ENCODE measurements at regions not wholly inside any gene's neighbourhood (a gene's known extent, or its start where the extent isn't known, plus 50 kb on each side); places are given as distances from the start of the nearest gene placed in this dataset.
"Not testable (repeated sequence)": the region's sequence is repeated elsewhere in the genome, so short reads cannot be mapped to it uniquely, and the experiment has no call there.

DNA sequence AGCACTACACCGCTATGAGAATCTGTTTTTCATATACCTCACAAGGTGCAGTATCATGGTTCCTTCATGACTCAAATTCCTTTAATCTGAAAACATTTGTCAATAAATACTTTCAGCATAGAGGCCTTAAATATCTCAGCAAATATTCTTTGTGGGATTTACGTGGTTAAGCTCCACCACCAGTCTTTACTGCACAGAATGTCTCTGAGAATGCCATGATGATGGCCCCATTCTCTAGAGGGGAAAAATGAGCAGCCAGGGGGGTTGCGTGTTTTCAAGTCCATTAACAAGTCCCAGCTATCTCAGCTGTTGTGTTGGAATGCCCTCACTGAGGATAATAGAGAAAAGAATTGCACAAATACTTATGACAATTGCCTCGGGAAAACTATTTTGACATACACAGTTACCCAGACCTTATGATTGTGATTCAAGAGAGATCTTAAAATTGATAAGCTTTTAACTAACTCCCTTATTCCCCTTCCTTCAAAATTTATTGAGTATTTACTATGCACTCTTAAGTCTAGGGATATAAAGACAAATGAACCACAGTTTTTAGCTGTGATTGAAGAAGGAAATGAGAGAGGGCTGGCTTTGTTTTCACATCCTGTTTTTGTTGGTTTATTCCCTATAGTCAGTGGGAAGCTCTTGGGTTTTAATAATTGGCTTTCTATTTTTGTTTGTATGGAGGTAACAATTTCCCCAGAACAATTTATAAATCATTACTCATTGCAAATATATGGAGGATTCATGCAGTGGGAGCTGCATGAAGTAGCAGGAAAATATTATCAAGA is 176.5 kb upstream of the VWC2 start:
- no peaks in the 10 kb centered on the region for H3K4me1 Mint-ChIP-seq
- no peak for DNase-seq
- no peaks in the 10 kb centered on the region for H3K36me3 Mint-ChIP-seq (ENCODE audit: low read depth)
- H3K9me3 Mint-ChIP-seq, result peaks cover 6% of the 10 kb centered on the region
- ChIA-PET CTCF (no interaction called here), POLR2A (no interaction called here)
- H3K4me3 Mint-ChIP-seq, result no peak overlapping the region
- H3K27ac Mint-ChIP-seq, result no peak overlapping the region
- no peaks in the 10 kb centered on the region for H3K27me3 Mint-ChIP-seq

DNA sequence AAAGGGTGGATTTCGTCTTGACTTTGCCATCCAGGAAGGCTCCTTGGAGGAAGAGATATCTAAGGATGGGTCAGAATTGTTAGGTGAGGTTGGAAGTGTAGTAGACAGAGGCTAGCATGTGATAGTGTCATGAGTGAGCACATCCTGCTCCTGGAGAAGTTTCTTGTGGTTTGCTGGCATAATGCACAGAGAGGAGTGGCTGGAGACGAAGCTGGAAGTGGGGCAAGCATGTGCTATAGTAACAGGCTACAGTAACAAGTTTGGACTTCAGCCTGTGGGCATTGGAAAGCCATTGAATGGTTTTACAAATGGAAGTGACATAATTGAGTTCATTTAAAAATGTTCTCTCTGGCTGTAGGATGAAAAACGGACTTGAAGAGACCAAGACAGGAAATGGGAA is 175.6 kb upstream of the VWC2 start:
- Mint-ChIP-seq H3K4me3 (no peak overlapping the region), H3K9me3 (peaks cover 6% of the 10 kb centered on the region), H3K27me3 (no peaks in the 10 kb centered on the region), H3K27ac (no peak overlapping the region), H3K36me3 (ENCODE audit: low read depth) (no peaks in the 10 kb centered on the region), H3K4me1 (no peaks in the 10 kb centered on the region)
- CTCF ChIA-PET, result no interaction called here
- DNase-seq, result no peak
- POLR2A ChIA-PET, result no interaction called here

DNA sequence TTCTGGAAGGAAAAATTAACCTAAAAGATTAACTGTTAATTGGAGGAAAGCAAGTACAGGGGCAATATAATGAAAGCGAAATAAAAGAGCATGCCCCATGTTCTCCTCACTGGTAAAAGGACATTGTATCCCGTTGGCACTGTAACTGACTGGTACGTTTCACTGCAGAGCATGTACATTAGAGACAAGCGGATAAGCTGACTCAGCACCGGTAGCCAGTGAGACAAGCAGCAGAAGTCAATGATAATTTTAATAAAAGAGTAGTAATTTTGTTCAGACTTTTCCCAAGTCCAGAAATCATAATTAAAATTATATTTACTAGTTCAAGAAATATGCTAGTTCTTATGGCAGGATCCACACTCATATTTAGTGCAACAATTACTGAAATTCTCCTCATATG is 161.5 kb upstream of the VWC2 start:
- no peak for DNase-seq
- H3K36me3 Mint-ChIP-seq (ENCODE audit: low read depth), result no peaks in the 10 kb centered on the region
- H3K27ac Mint-ChIP-seq, result no peak overlapping the region
- H3K4me3 Mint-ChIP-seq, result no peak overlapping the region
- no peaks in the 10 kb centered on the region for H3K27me3 Mint-ChIP-seq
- POLR2A ChIA-PET, result no interaction called here
- H3K9me3 Mint-ChIP-seq, result peaks cover 8% of the 10 kb centered on the region
- no peaks in the 10 kb centered on the region for H3K4me1 Mint-ChIP-seq
- CTCF ChIA-PET, result no interaction called here

DNA sequence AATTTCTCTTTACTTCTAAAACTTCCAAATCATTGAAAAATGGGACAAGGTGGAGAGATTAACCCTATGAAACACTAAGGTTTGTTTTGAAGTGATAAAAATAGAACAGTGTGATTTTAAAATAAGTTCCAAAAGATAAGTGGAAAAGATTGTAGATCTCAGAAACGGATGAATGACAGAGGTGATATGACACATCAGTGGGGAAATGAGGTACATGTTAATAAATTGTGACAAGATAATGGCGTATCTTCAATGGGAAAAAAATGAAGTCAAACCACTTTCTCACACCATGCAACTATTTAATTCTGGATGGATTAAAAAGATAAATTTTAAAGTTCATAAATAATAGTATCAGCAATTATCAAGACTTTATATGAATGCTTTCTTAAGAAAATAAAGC is 159.7 kb upstream of the VWC2 start:
- CTCF ChIA-PET, result no interaction called here
- H3K27me3 Mint-ChIP-seq, result no peaks in the 10 kb centered on the region
- peaks cover 11% of the 10 kb centered on the region for H3K9me3 Mint-ChIP-seq
- no peak for DNase-seq
- no peak overlapping the region for H3K4me3 Mint-ChIP-seq
- no peak overlapping the region for H3K27ac Mint-ChIP-seq
- no peaks in the 10 kb centered on the region for H3K4me1 Mint-ChIP-seq
- POLR2A ChIA-PET, result no interaction called here
- no peaks in the 10 kb centered on the region for H3K36me3 Mint-ChIP-seq (ENCODE audit: low read depth)

DNA sequence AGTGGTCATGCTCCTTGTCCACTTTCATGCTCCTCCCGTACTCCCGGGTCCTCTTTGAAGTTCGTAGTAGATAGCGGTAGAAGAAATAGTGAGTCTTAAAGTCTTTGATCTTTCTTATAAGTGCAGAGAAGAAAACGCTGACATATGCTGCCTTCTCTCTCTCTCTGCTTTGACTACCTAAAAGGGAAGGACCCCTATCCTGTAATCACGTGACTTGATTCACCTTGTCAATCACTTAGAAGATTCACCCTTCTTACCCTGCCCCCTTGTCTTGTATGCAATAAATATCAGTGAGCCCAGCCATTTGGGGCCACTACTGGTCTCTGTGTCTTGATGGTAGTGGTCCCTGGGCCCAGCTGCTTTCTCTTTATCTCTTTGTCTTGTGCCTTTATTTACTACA is 158.5 kb upstream of the VWC2 start:
- H3K36me3 Mint-ChIP-seq (ENCODE audit: low read depth); POLR2A ChIA-PET; H3K27ac Mint-ChIP-seq; H3K4me3 Mint-ChIP-seq; DNase-seq; H3K27me3 Mint-ChIP-seq; H3K4me1 Mint-ChIP-seq; CTCF ChIA-PET: not testable (repeated sequence)
- peaks cover 11% of the 10 kb centered on the region for H3K9me3 Mint-ChIP-seq

DNA sequence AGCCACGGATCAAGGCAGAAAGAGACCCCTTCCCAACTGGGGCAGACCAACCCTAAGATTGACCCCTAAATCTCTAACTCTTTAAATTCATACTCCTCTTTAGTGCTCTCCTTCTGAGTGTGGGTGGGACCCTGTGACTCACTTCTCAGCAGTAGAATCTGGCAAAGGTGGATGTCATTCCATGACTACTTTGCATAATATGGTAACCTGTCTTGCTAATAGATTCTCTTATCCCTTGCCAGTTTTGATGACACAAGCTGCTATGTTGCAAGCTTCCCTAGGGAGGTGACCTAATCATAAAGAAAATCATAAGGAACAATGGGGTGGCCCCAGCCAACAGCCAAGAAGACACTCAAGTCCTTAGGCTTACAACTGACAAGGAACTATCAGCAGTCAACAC is 155.4 kb upstream of the VWC2 start:
- no peak for DNase-seq
- Mint-ChIP-seq H3K27ac (no peak overlapping the region), H3K27me3 (no peaks in the 10 kb centered on the region), H3K9me3 (peaks cover 13% of the 10 kb centered on the region), H3K36me3 (ENCODE audit: low read depth) (no peaks in the 10 kb centered on the region), H3K4me3 (no peak overlapping the region), H3K4me1 (no peaks in the 10 kb centered on the region)
- ChIA-PET POLR2A (no interaction called here), CTCF (no interaction called here)

DNA sequence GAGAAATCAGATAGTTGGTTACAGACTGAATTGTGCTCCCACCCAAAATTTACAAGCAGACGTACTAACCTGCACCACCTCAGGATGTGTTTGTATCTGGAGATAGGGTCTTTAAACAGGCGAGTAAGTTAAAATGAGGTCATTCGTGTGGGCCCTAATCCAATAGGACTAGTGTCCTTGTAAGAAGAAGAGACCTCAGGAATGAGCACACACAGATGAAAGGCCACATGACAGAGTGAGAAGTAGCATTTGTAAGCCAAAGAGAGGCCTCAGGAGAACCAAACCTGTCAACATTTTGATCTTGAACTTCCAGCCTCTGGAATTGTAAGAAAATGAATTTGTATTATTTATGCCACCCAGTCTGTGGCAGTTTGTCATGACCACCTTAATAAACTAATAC is 149.5 kb upstream of the VWC2 start:
- Mint-ChIP-seq H3K36me3 (ENCODE audit: low read depth) (no peaks in the 10 kb centered on the region), H3K4me1 (no peaks in the 10 kb centered on the region), H3K4me3 (no peak overlapping the region), H3K27ac (no peak overlapping the region), H3K9me3 (peaks cover 3% of the 10 kb centered on the region), H3K27me3 (no peaks in the 10 kb centered on the region)
- CTCF ChIA-PET, result no interaction called here
- no peak for DNase-seq
- POLR2A ChIA-PET, result no interaction called here

DNA sequence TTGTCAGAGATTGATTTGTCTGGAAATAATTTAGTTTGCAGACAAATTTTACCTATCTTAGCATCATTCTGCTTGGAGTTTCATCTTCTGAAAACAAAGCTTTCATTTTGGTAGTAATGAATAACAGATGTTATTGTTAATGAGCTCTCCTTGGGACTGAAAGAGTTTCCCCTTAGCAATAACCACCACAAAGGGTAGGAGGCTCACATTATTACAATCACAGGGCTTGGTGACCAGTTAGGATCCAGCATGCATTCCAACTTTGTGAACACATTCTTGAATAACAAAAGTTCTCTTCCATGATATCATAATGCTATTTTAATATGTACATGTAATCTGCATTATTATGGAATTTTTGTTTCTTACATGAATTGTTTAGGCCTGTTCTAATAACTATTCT is 148.8 kb upstream of the VWC2 start:
- no peaks in the 10 kb centered on the region for H3K4me1 Mint-ChIP-seq
- no peaks in the 10 kb centered on the region for H3K27me3 Mint-ChIP-seq
- ChIA-PET POLR2A (no interaction called here), CTCF (no interaction called here)
- no peak overlapping the region for H3K27ac Mint-ChIP-seq
- H3K36me3 Mint-ChIP-seq (ENCODE audit: low read depth), result no peaks in the 10 kb centered on the region
- DNase-seq, result no peak
- peaks cover 3% of the 10 kb centered on the region for H3K9me3 Mint-ChIP-seq
- no peak overlapping the region for H3K4me3 Mint-ChIP-seq

DNA sequence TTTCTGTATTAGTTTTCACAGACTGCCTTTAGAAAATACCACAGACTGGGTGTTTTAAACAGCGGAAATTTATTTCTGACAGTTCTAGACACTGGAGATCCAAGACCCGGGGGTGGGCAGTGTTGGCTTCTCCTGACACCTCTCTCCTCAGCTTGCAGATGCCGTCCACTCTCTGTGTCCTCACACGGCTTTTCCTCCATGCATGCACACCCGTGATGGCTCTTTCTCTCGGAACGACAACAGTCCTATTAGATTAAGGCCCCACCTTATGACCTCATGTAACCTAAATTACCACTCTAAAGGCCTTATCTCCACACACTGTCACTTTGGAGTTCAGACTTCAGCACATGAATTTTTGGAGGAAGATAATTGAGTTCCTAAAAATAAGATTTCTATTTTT is 142.9 kb upstream of the VWC2 start:
- H3K9me3 Mint-ChIP-seq, result no peaks in the 10 kb centered on the region
- no peak overlapping the region for H3K4me3 Mint-ChIP-seq
- H3K4me1 Mint-ChIP-seq, result no peaks in the 10 kb centered on the region
- no peaks in the 10 kb centered on the region for H3K27me3 Mint-ChIP-seq
- DNase-seq, result no peak
- H3K36me3 Mint-ChIP-seq (ENCODE audit: low read depth), result no peaks in the 10 kb centered on the region
- CTCF ChIA-PET, result no interaction called here
- POLR2A ChIA-PET, result no interaction called here
- H3K27ac Mint-ChIP-seq, result no peak overlapping the region

DNA sequence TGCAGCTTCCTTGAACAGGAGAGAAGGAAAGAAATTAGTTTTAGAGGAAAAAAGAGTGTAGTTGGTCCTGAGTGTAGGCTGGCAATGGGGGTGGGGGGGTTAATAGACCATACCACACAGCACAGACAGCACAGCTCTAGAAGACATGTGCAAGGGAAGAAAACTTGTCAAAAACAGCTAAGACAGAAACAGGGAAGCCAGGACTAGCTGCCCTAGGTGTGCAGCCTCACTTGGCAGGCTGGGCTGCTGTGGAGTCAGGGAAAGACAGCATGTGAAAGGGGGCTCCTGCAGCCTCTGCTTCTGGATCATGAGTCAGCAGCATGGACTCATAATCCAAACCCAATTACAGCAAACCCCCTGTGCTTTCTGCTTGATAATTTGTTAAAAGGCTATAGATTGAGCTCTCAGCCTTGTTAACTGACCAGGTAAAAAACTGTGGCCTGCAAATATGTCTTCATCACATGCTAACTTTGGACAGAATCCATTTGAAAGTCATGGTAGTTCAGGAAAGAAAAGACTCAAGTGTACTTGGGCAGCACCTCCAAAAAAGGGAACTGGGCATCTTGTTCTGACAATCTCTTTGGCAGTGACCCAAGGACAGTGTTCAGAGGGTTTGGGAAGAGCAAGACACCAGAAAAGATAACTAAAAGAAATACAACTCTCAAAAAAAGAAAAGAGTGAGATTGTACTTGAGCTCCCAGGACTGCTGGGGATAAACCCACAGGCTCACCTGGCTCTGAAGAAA is 142.2 kb upstream of the VWC2 start:
- POLR2A ChIA-PET, result no interaction called here

DNA sequence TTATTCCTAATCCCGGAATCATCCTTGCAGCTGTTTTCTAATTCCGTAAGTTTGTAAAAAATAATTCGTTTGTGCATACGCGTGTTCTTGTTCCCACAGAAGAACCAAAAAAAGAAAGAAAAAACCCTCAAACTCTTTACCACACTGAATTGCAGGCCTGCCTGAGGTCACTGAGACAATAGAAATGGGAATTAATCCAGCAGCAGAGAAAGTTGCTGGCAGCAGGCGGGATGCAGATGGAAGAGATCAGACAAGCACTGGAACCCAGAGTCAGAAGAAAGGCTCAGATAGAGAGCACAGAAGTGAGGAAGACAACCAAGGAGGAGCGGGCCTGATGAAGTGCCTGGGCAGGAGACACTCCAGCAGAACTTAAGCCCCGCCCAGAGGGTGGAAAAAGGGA is 141.5 kb upstream of the VWC2 start:
- no peaks in the 10 kb centered on the region for H3K9me3 Mint-ChIP-seq
- no peaks in the 10 kb centered on the region for H3K4me1 Mint-ChIP-seq
- no peak overlapping the region for H3K4me3 Mint-ChIP-seq
- POLR2A ChIA-PET, result no interaction called here
- no peaks in the 10 kb centered on the region for H3K36me3 Mint-ChIP-seq (ENCODE audit: low read depth)
- H3K27me3 Mint-ChIP-seq, result no peaks in the 10 kb centered on the region
- no peak for DNase-seq
- CTCF ChIA-PET, result no interaction called here
- H3K27ac Mint-ChIP-seq, result no peak overlapping the region

More for the DNA sequence above, 142.2 kb upstream of the VWC2 start:
- Mint-ChIP-seq H3K36me3 (ENCODE audit: low read depth) (no peaks in the 10 kb centered on the region), H3K4me1 (no peaks in the 10 kb centered on the region), H3K9me3 (no peaks in the 10 kb centered on the region), H3K27me3 (no peaks in the 10 kb centered on the region), H3K4me3 (no peak overlapping the region), H3K27ac (no peak overlapping the region)
- DNase-seq, result no peak
- CTCF ChIA-PET, result no interaction called here

DNA sequence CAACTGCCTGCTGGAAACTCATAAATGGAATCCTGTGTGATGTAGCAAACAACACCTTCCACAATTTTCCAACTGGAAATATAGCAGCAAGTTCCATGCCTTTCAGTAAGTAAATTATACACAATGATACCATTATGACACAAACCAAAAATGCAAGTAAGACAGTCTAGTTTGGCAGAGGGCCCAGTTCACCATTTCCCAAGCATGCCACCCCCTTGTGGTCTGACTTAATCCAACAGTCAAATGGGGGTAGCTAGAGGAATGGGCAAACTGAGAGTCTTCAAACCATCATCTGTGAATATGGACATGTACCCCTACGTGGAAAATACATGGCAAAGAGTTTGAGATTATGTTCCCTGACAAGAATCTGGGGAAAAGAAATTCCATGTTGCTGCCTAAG is 137.6 kb upstream of the VWC2 start:
- ChIA-PET POLR2A (no interaction called here), CTCF (no interaction called here)
- H3K4me1 Mint-ChIP-seq, result no peaks in the 10 kb centered on the region
- no peak for DNase-seq
- no peaks in the 10 kb centered on the region for H3K27me3 Mint-ChIP-seq
- no peaks in the 10 kb centered on the region for H3K36me3 Mint-ChIP-seq (ENCODE audit: low read depth)
- peaks cover 1% of the 10 kb centered on the region for H3K9me3 Mint-ChIP-seq
- H3K27ac Mint-ChIP-seq, result no peak overlapping the region
- no peak overlapping the region for H3K4me3 Mint-ChIP-seq

DNA sequence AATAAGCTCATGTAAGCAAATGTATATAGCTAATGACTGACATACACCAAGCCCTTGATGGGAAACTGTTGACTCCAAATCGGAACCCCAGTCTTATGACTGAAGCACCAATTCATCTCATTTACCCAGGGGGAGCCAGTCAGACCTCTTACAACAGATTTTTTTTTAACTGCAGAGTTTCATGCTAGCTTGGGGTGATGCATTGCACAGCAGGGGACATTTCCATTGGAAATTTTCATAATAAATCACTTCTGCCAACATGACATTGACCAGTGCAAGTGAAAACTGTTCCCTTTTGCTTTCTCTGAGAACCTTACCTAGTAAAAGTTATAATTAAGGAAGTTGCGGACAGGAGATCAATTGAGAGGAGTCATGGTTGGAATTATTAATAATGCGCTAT is 137.0 kb upstream of the VWC2 start:
- no peak overlapping the region for H3K27ac Mint-ChIP-seq
- no peaks in the 10 kb centered on the region for H3K4me1 Mint-ChIP-seq
- DNase-seq, result no peak
- POLR2A ChIA-PET, result no interaction called here
- no peak overlapping the region for H3K4me3 Mint-ChIP-seq
- H3K36me3 Mint-ChIP-seq (ENCODE audit: low read depth), result no peaks in the 10 kb centered on the region
- no peaks in the 10 kb centered on the region for H3K27me3 Mint-ChIP-seq
- CTCF ChIA-PET, result no interaction called here
- peaks cover 2% of the 10 kb centered on the region for H3K9me3 Mint-ChIP-seq

DNA sequence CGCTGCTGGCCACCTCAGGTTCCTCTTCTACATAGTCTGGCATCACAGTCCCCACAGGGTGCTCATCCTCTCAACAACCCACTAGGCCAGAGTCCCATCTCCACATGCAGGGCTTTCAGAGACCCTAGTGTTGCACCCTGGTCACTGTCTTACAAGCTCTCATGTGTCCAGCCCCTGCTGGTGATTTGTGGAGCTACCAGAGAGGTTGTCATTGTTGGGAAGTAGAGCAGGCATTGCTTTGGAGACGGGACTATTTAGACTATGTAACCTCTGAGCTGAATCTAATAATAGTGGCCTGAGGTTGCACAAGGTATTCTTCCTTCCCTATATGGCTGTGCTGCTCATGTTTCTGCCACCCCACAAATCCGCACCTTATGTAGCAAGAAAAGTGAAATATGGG is 135.3 kb upstream of the VWC2 start:
- H3K9me3 Mint-ChIP-seq, result peaks cover 2% of the 10 kb centered on the region
- no peak overlapping the region for H3K4me3 Mint-ChIP-seq
- no peak for DNase-seq
- H3K27me3 Mint-ChIP-seq, result no peaks in the 10 kb centered on the region
- ChIA-PET POLR2A (no interaction called here), CTCF (no interaction called here)
- no peaks in the 10 kb centered on the region for H3K4me1 Mint-ChIP-seq
- H3K36me3 Mint-ChIP-seq (ENCODE audit: low read depth), result no peaks in the 10 kb centered on the region
- no peak overlapping the region for H3K27ac Mint-ChIP-seq

All from activated CD4-positive, alpha-beta memory T cell treated with anti-CD3 and anti-CD28 coated beads, Interleukin-2, amount 10 ng/mL, durations not matched to agents 7 days and 5 days (primary cell).